Breast epithelium (tissue), 3 donors: ENCODE measurements at regions not wholly inside any gene's neighbourhood (a gene's known extent, or its start where the extent isn't known, plus 50 kb on each side); places are given as distances from the start of the nearest gene placed in this dataset.

Experiments used
- POLR2A ChIP-seq: fragments of 450-650 bp; IDR thresholded peaks from one replicate; pipeline ENCODE4 v1.6.1; 2016; ENCODE audit warnings: antibody characterized with exemption, mild to moderate bottlenecking, moderate library complexity
- TF ChIP-seq, protein P1 (sequence below), 3 donors: fragments of 450-650 bp; IDR thresholded peaks; one replicate each; pipeline ENCODE4 v1.5.1; 2016 to 2017; ENCODE audit warnings: antibody characterized with exemption in 3 of 3, mild to moderate bottlenecking in 3 of 3, moderate library complexity in 3 of 3

DNA sequence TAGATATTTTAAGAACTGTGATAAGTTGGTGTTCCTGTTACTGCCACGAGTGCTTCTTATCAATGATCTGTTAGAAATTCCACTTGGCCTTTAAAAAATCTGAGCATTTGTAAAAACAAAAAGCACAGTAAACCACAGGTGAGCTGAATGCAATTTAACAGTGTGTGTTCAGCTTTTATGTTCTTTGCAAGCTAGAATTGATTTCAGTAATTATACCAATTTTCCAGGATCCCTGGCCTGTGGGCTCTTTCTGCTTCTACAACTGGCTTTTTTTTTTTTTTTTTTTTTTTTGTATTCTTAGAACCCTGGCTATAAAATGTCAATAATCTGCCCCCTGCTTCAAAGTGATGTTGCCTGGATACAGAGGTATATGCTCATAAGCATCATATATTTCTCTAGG, 548.5 kb upstream of the SLC8A1 start:
- TF ChIP-seq POLR2A, result no peak
- TF ChIP-seq, protein P1, sequence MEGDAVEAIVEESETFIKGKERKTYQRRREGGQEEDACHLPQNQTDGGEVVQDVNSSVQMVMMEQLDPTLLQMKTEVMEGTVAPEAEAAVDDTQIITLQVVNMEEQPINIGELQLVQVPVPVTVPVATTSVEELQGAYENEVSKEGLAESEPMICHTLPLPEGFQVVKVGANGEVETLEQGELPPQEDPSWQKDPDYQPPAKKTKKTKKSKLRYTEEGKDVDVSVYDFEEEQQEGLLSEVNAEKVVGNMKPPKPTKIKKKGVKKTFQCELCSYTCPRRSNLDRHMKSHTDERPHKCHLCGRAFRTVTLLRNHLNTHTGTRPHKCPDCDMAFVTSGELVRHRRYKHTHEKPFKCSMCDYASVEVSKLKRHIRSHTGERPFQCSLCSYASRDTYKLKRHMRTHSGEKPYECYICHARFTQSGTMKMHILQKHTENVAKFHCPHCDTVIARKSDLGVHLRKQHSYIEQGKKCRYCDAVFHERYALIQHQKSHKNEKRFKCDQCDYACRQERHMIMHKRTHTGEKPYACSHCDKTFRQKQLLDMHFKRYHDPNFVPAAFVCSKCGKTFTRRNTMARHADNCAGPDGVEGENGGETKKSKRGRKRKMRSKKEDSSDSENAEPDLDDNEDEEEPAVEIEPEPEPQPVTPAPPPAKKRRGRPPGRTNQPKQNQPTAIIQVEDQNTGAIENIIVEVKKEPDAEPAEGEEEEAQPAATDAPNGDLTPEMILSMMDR (IDR thresholded peaks at IDR 0.05), result no peak
